SK-MEL-5 (cell line): ENCODE measurements at regions not wholly inside any gene's neighbourhood (a gene's known extent, or its start where the extent isn't known, plus 50 kb on each side); places are given as distances from the start of the nearest gene placed in this dataset.

Source experiments
- DNase-seq: peaks from one replicate; pipeline ENCODE4 v3.0.0-alpha.2; 2016; ENCODE audit warnings: low read depth, low spot score
- in situ Hi-C: cut with HindIII; loops from 2 replicates; pipeline ENCODE4 v1.10.0; 2016; ENCODE audit warnings: low sequenced_read_pairs, high pct_unique_total_duplicates, low pct_unique_long_range_greater_than_20kb

DNA sequence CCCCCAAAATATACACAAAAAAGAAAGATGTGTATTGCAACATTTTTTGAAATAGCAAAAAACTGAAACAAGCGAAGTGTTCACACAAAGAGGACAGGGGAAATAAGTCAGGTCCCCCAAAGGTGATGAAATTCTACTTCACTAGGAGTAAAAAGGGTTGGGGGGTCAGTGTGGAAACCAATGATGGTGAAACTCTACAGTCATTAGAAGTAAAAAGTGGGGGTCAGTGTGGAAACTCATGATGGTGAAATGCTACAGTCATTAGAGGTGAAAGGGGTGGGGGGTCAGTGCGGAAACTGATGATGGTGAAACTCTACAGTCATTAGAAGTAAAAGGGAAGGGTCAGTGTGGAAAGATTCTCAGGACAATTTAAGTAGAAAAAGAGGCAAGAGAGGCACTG is 298.2 kb downstream of the EIPR1 start:
- in situ Hi-C loops = no loop called here

DNA sequence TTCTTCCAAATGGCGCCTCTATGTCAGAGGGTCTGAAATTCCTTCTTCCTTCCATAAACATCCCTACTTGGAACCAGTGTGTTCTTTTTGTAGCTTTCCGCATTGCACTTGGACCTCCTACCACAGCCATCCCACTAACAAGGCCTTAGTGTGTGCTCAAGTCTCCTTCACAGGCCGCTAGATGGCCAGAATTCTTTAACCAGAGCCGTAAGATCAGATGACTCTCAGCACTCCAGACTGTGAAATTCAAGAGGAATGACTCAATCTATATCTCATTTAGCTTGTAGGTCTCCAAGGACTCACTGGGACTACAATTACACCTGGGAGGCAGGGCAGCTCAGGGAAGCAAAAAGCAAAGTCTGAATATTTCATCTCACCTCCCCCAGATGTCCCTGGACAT is 298.9 kb downstream of the EIPR1 start:
- in situ Hi-C loops = no loop called here
- DNase-seq = peak; percentile 94

More for the DNA sequence above, 298.2 kb downstream of the EIPR1 start:
- DNase-seq = no peak

DNA sequence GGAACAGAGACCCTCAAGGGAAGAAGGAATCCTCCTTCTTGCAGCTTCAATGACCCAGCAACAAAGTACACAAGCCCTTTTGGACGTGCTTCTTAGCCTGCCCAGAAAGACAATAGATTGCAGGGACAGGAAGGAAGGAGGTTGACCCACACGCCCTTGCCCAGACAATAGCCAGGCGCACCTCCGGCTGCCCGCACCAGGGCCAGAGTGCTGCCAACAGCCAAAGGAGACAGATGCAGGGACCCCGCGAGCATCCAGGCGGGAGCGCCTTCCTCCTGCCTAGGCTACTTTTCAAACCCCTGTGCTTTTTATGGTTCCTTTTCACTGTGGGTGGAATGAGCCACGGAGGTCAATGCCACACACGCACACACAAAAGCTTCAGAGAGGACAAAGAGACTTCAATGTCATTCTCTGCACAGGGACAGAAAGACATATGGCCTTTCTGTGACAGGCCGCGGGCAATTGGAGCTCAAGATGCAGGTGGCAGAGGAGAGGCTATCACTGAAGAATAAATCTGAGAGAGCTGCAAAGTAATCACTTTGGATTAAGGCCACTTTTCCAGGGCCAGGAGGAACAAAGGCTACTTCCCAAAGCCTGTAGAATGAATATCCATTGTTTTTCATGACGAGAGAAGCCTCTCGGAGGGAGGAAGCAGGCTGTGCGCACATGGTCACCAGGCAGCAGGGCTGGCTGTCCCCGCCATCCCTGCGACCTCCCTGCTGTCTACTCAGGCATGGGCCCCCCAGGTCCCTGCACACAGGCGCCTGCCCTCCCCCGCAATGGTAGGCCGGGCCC is 300.6 kb downstream of the EIPR1 start:
- in situ Hi-C loops = no loop called here
- no peak for DNase-seq

DNA sequence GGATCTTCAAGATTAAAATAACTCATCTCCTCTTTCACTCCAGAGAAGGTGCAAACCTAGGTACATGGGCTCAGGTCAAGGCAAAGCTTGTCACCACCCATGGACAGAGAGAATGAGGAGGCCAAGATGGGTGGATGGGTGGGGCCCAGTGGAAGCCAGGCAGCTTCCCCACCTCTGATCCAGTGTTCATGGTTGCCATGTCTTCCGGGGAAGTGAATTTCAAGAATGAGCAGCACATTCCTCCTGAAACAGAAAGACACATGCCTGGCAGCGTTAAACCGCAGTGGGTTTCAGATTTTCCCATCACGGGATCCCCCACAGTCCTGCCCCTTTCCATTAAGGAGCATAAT is 301.7 kb downstream of the EIPR1 start:
- DNase-seq = no peak
- in situ Hi-C loops = no loop called here

DNA sequence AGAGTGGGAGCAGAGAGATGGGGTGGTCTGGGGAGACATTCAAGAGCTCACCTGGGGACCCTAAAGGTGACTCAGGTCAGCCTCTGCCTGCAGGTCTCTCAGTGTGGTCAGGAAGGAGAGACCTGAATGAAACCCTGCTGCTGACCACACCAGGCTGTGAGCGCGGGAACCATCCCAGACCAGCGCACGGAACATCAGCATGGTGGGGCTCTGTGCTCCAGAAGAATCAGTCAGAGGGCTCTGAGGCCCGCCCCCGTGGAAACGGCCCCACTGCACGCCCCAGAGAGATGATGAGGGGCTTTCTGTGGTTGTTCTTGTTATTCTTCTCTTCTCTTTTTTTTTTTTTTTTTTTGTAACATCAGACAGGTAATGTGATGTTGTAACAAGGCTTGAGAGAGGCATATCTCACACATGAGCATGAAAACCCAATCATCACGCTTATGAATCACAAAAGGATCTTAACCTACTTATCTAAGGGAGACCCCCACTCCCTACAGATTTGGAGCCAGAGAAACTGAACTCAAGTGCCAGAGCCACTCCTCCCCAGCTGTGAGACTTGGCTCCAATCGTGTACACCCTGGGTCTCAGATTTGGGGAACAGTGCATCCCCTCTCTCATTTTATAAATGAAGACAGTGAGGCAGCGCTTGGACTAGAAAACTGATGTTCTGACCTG is 302.2 kb downstream of the EIPR1 start:
- DNase-seq = no peak
- in situ Hi-C loops = no loop called here

DNA sequence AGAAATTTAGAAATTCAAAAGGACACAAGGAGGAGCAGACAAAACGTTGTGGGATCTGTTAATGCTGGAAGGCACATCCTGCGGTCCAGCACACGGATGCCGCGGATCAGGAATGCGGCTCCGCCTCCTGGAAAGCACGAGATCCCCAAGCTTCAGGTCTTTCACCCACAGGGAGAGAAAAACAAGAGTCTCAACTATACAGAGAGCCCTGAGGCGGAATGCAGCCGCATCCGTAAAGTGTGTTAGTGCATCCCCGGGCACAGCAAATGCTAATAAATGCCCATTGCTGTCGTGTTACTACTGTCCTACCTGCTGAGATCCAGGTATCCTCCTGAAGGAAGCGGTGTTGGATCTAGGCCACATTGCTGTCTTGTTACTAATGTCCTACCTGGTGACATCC is 303.9 kb downstream of the EIPR1 start:
- DNase-seq = peak; percentile 26
- in situ Hi-C loops = no loop called here

DNA sequence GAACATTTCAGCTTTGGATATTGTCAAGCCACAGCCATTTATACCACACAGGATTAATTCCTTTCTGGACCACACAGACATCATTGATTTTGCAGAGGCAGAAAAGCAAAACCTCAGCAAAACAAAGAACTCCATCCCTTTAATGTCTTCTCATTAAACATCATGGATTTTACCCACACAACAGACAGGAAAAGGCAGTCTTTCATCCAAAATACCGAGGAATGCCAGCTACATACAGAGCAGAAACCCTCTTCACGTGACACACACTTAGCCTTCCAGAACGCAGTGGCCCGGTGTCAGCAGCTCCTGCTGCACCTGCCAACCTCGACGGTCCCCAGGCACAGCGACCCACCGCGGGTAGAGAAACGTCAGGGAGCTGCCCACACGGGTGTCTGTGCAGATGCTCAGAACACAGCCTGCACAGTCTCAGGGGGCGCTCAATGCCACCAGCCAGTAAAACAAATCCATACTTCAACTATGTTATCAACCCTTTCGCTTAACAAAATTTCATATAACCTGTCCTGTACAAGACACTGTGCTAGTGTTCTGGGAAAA is 304.5 kb downstream of the EIPR1 start:
- in situ Hi-C loops = no loop called here
- DNase-seq = no peak

DNA sequence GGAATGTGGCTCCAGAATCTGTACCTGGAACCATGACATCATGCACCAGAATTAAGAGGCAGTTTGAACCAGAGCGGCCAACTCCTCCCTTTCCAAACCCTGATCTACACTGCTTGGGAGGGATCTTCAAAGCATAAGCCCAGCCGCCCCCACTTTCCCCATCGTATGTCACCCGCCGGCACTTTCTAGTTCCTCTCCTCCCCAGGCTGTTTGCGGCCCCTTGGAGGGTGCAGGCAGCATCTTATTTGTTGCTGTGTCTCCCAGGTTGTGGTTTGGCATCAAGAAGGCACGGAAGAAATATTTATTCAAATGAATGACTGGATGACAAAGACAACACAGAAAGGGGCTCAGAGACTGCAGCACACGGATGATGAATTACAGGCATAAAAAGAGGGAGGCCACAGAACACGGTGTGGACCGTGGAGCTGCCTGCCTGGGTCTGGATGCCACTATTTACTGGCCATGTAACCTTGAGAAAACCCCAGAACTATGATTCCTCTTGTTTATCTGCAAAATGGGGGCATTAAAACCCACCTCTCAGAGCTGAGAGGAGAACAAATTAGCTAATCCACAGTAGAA is 305.8 kb downstream of the EIPR1 start:
- no peak for DNase-seq
- in situ Hi-C loops = no loop called here

DNA sequence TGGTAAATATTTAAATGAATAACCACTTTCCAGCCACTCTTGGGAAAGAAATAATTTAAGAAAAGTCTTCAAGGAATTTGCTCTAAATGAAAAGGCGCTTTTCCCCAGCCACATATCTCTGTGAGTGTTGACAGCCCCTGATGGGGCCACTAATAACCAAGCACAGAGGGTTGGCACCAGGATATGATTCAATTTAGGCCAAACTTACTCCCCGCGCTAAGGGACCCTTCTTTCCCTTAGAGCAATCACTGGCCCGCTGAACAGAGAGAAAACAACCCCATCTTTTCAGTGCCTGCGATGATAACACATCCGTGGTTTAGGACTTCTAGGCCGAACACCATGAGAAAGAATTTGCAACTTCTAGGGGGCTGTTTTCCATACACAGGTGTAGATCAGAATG is 310.8 kb downstream of the EIPR1 start:
- DNase-seq = no peak
- in situ Hi-C loops = no loop called here

DNA sequence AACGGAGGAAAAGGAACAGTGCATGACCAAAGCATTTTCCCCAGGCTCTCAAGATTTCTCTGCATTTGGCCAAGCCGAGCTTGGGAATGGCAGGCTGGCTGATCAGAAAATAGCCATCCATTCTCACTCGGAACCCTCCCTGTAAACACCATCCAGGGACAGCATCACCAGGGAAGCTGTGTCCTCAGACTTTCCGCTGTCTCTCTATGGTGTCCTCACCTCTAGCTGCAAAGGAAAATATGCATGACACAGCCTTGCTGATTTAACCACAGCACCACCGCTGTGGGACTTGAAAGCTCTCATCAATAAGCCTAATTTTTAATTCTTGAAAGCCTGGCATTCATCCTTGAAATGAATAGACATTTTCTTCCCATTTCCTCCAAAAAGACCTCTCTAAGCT is 311.7 kb downstream of the EIPR1 start:
- in situ Hi-C loops = no loop called here
- DNase-seq = no peak

DNA sequence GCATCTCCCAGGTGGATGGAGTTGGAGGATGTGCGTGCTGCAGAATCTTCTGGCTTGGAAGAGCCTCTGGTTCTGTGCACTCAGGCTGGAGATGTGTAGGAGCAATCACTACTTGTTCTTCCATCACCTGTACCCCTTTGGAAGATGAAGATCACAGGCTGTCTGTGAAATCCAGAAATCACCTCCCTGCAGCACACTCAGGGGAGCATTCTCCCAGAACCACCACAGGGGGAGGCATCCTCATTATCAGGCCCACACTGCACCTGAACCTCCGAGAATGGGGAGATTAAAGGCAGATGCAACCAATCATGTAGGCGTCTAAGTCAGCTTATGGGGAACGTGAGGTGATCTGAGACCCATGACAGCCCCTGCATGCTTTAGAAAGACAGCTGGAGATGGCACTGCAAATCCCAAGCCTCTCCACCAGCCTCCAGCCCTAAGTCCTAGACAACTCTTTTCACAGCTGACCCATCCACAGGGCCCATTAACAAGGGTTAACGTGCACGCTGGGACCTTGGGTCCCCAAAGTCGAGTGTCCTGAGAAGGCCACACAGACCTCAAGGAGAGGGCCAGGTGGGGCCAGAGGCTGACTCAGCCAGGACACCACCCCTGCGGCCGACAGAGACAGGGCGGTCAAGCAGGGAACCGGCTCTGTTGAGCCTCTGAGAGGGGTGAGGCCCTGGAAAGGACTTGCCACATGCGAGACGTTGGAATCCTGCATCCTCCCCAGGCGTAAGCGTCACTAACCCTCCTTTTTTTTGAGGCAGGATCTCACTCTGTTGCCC is 314.9 kb downstream of the EIPR1 start:
- no peak for DNase-seq
- in situ Hi-C loops = no loop called here

DNA sequence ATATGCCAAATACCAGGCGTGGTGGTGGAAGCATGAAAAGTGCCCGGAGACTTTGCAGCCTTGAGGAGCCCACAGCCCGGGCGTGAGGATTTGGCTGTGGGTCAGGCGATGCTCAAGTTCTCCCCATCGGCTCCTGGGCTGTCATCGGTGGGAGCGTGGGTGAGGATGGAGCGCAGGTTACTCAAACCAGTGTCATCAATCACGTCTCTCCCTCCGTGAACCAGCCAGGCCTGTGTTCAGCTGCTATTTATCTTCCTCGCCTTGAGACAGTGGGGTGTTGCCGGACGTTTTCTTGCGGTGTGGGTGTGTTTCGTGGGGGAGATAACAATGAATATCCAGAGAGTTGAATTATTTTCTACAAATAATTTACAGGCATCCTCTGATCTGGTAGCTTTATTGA is 317.6 kb downstream of the EIPR1 start:
- in situ Hi-C loops = no loop called here
- no peak for DNase-seq

DNA sequence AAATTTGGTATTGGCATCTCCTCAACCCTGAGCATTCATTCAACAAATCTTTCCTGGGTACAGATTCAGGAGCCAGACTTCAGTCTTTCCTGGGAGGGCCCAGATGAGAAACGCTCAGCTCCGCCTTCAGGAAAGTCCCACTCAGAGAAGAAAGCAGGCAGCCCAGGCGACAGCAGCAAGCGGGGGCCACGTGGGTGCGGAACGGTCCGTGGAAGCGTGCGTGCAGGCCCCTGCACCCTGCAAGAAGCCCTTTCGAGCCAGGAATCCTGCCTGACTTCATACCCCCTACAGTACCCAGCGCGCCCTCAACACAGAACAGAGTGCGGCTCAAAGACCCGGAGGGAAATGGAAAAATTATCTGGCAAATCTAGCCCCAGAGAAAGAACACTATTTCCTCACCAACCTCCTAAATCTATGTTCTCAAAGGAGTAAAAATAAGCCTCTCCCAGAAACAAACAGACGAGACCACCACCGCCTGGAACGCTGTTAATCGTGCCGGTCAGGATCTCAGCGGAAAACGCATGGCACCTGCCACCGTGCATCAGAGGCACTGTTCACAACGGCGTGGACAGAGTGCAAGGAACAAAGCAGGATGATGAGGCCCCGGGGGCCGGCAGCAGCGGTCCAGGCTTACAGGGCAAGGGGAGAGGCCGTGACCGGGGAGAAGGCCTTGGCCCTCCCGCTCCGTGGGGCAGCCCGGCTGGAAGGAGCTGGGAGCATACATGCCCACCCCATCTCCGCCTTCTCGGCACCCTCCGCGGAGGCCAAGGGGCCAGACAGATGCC is 318.3 kb downstream of the EIPR1 start:
- DNase-seq = no peak
- in situ Hi-C loops = no loop called here

DNA sequence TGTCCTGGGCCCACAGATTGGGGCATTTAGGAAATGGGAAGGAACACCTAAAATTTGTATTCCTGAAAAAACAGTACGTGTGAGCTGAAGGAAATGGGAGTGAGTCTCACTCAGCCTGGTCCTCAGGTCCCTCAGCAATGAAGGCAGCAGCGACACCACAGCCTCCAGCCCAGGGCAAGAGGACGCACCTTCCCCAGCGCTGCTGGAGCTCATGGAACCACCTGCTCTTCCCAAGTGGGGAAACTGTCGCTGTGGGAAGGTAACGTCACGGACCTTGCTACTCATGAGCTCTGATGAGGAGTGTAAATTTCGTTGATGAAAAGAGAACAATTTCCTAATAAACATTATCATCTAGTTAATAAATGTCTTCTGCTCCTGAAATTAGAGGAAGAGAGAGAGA is 323.6 kb downstream of the EIPR1 start:
- DNase-seq = no peak
- in situ Hi-C loops = no loop called here

DNA sequence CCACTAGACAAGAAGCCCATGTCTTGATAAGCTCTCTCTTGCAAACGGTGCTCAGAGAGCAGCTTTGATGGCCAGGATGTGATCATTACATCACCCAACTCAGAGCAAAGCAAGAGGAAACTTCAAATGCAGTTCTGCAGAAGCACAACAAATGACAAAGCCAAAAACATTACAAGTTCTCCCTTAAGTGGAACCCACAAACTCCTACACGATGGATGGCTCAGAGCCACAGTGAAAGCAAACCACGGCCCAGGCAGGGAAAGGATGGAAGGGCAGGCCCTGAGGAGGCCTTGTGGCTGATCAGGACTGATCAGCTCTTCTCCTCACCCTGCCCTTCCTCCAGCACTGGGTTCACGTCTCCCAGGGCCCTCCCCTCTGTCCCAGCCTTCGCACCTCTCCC is 326.4 kb downstream of the EIPR1 start:
- DNase-seq = no peak
- in situ Hi-C loops = no loop called here

DNA sequence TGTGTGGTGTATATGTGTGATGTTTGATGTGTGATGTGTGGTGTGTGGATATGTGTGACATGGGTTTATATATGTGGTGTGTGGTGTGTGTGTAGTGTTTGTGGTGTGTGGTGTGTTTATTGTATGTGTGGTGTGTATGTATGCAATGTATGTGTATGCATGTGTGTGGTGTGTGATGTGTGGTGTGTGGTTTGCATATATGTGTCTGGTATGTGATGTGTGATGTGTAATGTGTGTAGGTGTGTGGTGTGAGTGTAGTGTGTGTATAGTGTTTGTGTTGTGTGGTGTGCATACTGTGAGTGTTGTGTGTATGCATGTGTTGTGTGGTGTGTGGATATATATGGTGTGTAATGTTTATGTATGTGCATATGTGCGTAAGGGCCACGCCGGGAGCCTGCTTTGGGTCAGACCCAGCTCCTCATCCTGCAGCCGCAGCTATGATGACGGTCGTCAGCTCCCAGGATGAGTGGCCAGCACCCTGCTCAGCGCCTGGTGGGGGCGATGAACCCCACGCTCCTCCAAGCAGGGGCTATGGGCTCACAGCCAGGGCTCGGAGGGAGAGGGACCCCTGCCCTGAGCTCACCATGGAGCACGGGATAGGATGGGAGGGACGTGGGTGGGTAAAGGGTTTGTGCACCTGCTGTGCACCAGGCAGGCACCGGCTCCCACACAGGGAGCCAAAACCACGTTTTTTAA is 331.3 kb downstream of the EIPR1 start:
- in situ Hi-C loops = no loop called here
- DNase-seq = no peak
